HCT116 (cell line): ENCODE measurements at regions not wholly inside any gene's neighbourhood (a gene's known extent, or its start where the extent isn't known, plus 50 kb on each side); places are given as distances from the start of the nearest gene placed in this dataset.

Experiments used
- ATAC-seq: fragments of 200-7000 bp; cut with Tn5 transposase; 2 replicates; pipeline ENCODE4 v1.9.1; 2020; ENCODE audit warnings: mild to moderate bottlenecking, moderate library complexity
- BruUV-seq: library from RNA; stranded (reverse); fragments of 400-500 nt; replicated peaks from 2 replicates; lab custom pipeline; 2021; lab: Mats Ljungman, UMichigan
- CTCF ChIA-PET: fragments of 300-600 bp; sonication (Branson Sonifier 250); formaldehyde crosslinking; loops from one replicate; lab custom pipeline; 2021; ENCODE audit warnings: antibody characterized with exemption; lab: Charles Lee
- POLR2A ChIA-PET: fragments of 300-600, 350-600 bp; sonication (Branson Sonifier 250); formaldehyde crosslinking; loops from one replicate; lab custom pipeline; 2021; ENCODE audit warnings: antibody characterized with exemption; lab: Charles Lee
- RAD21 ChIA-PET, 2 experiments: fragments of 300-600 bp; sonication (Branson Sonifier 250); formaldehyde crosslinking; loops; one replicate each; lab custom pipeline; 2023; ENCODE audit warnings: low total read pairs in 2 of 2; ENCODE audit not compliant: uncharacterized antibody in 2 of 2, unreplicated experiment in 2 of 2, low non-redundant PET in 1 of 2; lab: Charles Lee
- DNase-seq: peaks from one replicate; pipeline ENCODE4 v3.0.0-alpha.2; 2010; ENCODE audit warnings: low read depth, low spot score
- H2AFZ ChIP-seq: fragments of 200-600 bp; shearing (Covaris generic), sonication (generic); 2 replicates; pipeline ENCODE4 v1.6.1; 2017; ENCODE audit warnings: low read depth, mixed run types, mixed read lengths, antibody characterized with exemption, low read length; ENCODE audit not compliant: poor library complexity, severe bottlenecking
- H3K27ac ChIP-seq: 2 replicates; pipeline ENCODE4 v1.5.1; 2012; ENCODE audit warnings: low read depth, low read length
- H3K27me3 ChIP-seq: fragments of 200-600 bp; sonication (generic); 2 replicates; pipeline ENCODE4 v1.6.1; 2016; ENCODE audit warnings: mixed run types, low read length, mixed read lengths; ENCODE audit not compliant: insufficient read depth
- H3K36me3 ChIP-seq, 2 experiments: fragments of 200-500 bp in 1 of 2; fragments of 200-600 bp in 1 of 2; sonication (Bioruptor generic) in 1 of 2; sonication (generic) in 1 of 2; 2 replicates each; pipeline versions ENCODE4 v1.5.1 to v1.6.1; 2014 to 2016; ENCODE audit warnings: low read length in 2 of 2, inconsistent platforms in 1 of 2, mixed read lengths in 1 of 2, mixed run types in 1 of 2; ENCODE audit not compliant: insufficient read depth in 2 of 2, control insufficient read depth in 1 of 2
- H3K4me1 ChIP-seq, 2 experiments: fragments of 200-600 bp in 1 of 2; sonication (generic) in 1 of 2; 2 replicates each; pipeline versions ENCODE4 v1.5.1 to v1.6.1; 2012 to 2017; ENCODE audit warnings: low read length in 2 of 2, inconsistent platforms in 1 of 2, mild to moderate bottlenecking in 1 of 2, mixed read lengths in 1 of 2, mixed run types in 1 of 2, moderate library complexity in 1 of 2; ENCODE audit not compliant: insufficient read depth in 2 of 2, control insufficient read depth in 1 of 2
- H3K4me2 ChIP-seq: fragments of 200-600 bp; sonication (generic); 2 replicates; pipeline ENCODE4 v1.6.1; 2017; ENCODE audit warnings: mixed run types, low read length, mixed read lengths
- H3K4me3 ChIP-seq, 2 experiments: fragments of 200-600 bp in 1 of 2; sonication (generic) in 1 of 2; replicated peaks in 1 of 2; 2 replicates each; pipeline ENCODE4 v1.5.1; 2011 to 2016; ENCODE audit warnings: low read length in 2 of 2, control low read depth in 1 of 2, low read depth in 1 of 2, mild to moderate bottlenecking in 1 of 2, mixed read lengths in 1 of 2, mixed run types in 1 of 2
- H3K79me2 ChIP-seq: fragments of 200-600 bp; sonication (generic); 2 replicates; pipeline ENCODE4 v1.6.1; 2017; ENCODE audit warnings: mild to moderate bottlenecking, mixed run types, low read length, moderate library complexity, mixed read lengths; ENCODE audit not compliant: insufficient read depth
- H3K9ac ChIP-seq: fragments of 200-600 bp; sonication (generic); 2 replicates; pipeline ENCODE4 v1.6.1; 2016; ENCODE audit warnings: low read length, mixed read lengths
- H3K9me2 ChIP-seq: fragments of 200-600 bp; sonication (generic), shearing (Covaris generic); 2 replicates; pipeline ENCODE4 v1.6.1; 2017; ENCODE audit warnings: mixed run types, mild to moderate bottlenecking, moderate library complexity; ENCODE audit not compliant: insufficient read depth
- H3K9me3 ChIP-seq, 2 experiments: fragments of 200-500 bp in 1 of 2; fragments of 200-600 bp in 1 of 2; sonication (Bioruptor generic) in 1 of 2; sonication (generic) in 1 of 2; 2 replicates each; pipeline ENCODE4 v1.6.1; 2014 to 2017; ENCODE audit warnings: low read length in 2 of 2, mixed read lengths in 2 of 2, inconsistent platforms in 1 of 2, low read depth in 1 of 2, mild to moderate bottlenecking in 1 of 2, mixed run types in 1 of 2, moderate library complexity in 1 of 2; ENCODE audit not compliant: control insufficient read depth in 1 of 2, insufficient read depth in 1 of 2
- H4K20me1 ChIP-seq: fragments of 200-600 bp; sonication (generic), shearing (Covaris generic); 2 replicates; pipeline ENCODE4 v1.6.1; 2017; ENCODE audit warnings: mixed run types, mild to moderate bottlenecking, moderate library complexity; ENCODE audit not compliant: insufficient read depth
- ATF3 ChIP-seq: IDR thresholded peaks from 2 replicates; pipeline ENCODE4 v1.6.1; 2012
- CBX3 ChIP-seq: IDR thresholded peaks from 2 replicates; pipeline ENCODE4 v1.6.1; 2012; ENCODE audit warnings: low read depth
- CTCF ChIP-seq, 3 experiments: fragments of 200-600 bp in 1 of 3; sonication (generic) in 1 of 3; IDR thresholded peaks in 2 of 3; conservative IDR thresholded peaks in 1 of 3; 2 replicates each; pipeline ENCODE4 v1.5.1; 2012 to 2017; ENCODE audit warnings: low read depth in 2 of 3, low read length in 2 of 3, antibody characterized with exemption in 1 of 3, borderline replicate concordance in 1 of 3, control low read depth in 1 of 3, mild to moderate bottlenecking in 1 of 3, mixed read lengths in 1 of 3, mixed run types in 1 of 3, moderate library complexity in 1 of 3; ENCODE audit not compliant: insufficient read depth in 1 of 3
- EGR1 ChIP-seq: IDR thresholded peaks from 2 replicates; pipeline ENCODE4 v1.6.1; 2012; ENCODE audit warnings: low read depth
- EZH2phosphoT487 ChIP-seq: fragments of 200-600 bp; IDR thresholded peaks from 2 replicates; pipeline ENCODE4 v1.6.1; 2018; ENCODE audit warnings: antibody characterized with exemption, borderline replicate concordance
- FOSL1 ChIP-seq: IDR thresholded peaks from 2 replicates; pipeline ENCODE4 v1.6.1; 2012; ENCODE audit warnings: low read depth
- MAX ChIP-seq: IDR thresholded peaks from 2 replicates; pipeline ENCODE4 v1.6.1; 2012
- POLR2AphosphoS5 ChIP-seq: IDR thresholded peaks from 2 replicates; pipeline ENCODE4 v1.6.1; 2011; ENCODE audit warnings: mild to moderate bottlenecking, low read depth, low read length, moderate library complexity
- REST ChIP-seq: IDR thresholded peaks from 2 replicates; pipeline ENCODE4 v1.6.1; 2012; ENCODE audit warnings: low read depth
- SIN3A ChIP-seq: IDR thresholded peaks from 2 replicates; pipeline ENCODE4 v1.6.1; 2012; ENCODE audit warnings: low read depth
- YY1 ChIP-seq: IDR thresholded peaks from 2 replicates; pipeline ENCODE4 v1.6.1; 2011; ENCODE audit warnings: low read length, low read depth, moderate library complexity, mild to moderate bottlenecking; ENCODE audit not compliant: insufficient replicate concordance; ENCODE audit errors: extremely low read depth
- ZBTB33 ChIP-seq: IDR thresholded peaks from 2 replicates; pipeline ENCODE4 v1.6.1; 2011; ENCODE audit warnings: mild to moderate bottlenecking, low read length, moderate library complexity; ENCODE audit not compliant: insufficient replicate concordance; ENCODE audit errors: extremely low read depth
- ZFX ChIP-seq: fragments of 450-650 bp; IDR thresholded peaks from 2 replicates; pipeline ENCODE4 v1.6.1; 2017
- intact Hi-C: fragments of 100-400 bp; cut with micrococcal nuclease; formaldehyde crosslinking; loops from 2 replicates; pipeline ENCODE4 v1.10.0; 2022

- no peaks in the 10 kb centered on the region for H3K79me2 ChIP-seq
- no peak overlapping the region for H3K4me2 ChIP-seq
- ChIA-PET RAD21 (no interaction called here), POLR2A (no interaction called here), CTCF (no interaction called here)
- H3K4me1 ChIP-seq, result no peaks in the 10 kb centered on the region
- H3K27ac ChIP-seq, result no peak overlapping the region
- no peak overlapping the region for H3K4me3 ChIP-seq
- no peaks in the 10 kb centered on the region for H3K9me3 ChIP-seq
- peaks cover 36% of the 10 kb centered on the region for H3K27me3 ChIP-seq
- H3K9me2 ChIP-seq, result no peaks in the 10 kb centered on the region
- no peak overlapping the region for H2AFZ ChIP-seq
- no peak overlapping the region for H3K9ac ChIP-seq
- no peak for TF ChIP-seq ZFX
- H4K20me1 ChIP-seq, result no peaks in the 10 kb centered on the region
- no TSS peak for BruUV-seq
- no peak for DNase-seq
- H3K36me3 ChIP-seq, result no peaks in the 10 kb centered on the region
- intact Hi-C loops, result no loop called here
- no peak for ATAC-seq
These were observed 285.5 kb upstream of the SLC24A2 start for GRCh38 chr9:20074291-20074690.

- no peak overlapping the region for H3K27ac ChIP-seq
- ChIA-PET CTCF (no interaction called here), POLR2A (no interaction called here), RAD21 (no interaction called here)
- H3K36me3 ChIP-seq, result no peaks in the 10 kb centered on the region
- no peak overlapping the region for H3K9ac ChIP-seq
- H3K9me3 ChIP-seq, result no peaks in the 10 kb centered on the region
- no peaks in the 10 kb centered on the region for H3K4me1 ChIP-seq
- DNase-seq (no peak), ATAC-seq (no peak)
- no peaks in the 10 kb centered on the region for H4K20me1 ChIP-seq
- H3K4me3 ChIP-seq, result no peak overlapping the region
- no peaks in the 10 kb centered on the region for H3K79me2 ChIP-seq
- peaks cover 50% of the 10 kb centered on the region for H3K27me3 ChIP-seq
- no peaks in the 10 kb centered on the region for H3K9me2 ChIP-seq
- intact Hi-C loops, result no loop called here
- H2AFZ ChIP-seq, result no peak overlapping the region
- no peak overlapping the region for H3K4me2 ChIP-seq
- BruUV-seq, result no TSS peak
- TF ChIP-seq SIN3A (no peak), FOSL1 (no peak), POLR2AphosphoS5 (no peak), ZBTB33 (no peak), ZFX (no peak), CTCF (IDR thresholded peaks at IDR 0.05 in 2 of 3, conservative IDR thresholded peaks at IDR 0.05 in 1 of 3; ENCODE audit: borderline replicate concordance in 1 of 3, insufficient read depth in 1 of 3, low read depth in 2 of 3, low read length in 2 of 3) (no peak), EGR1 (no peak), REST (no peak), MAX (no peak), YY1 (no peak), EZH2phosphoT487 (no peak), ATF3 (no peak), CBX3 (no peak)
These were observed 281.5 kb upstream of the SLC24A2 start for GRCh38 chr9:20070336-20070735.
